ENCODE measurements at regions not wholly inside any gene's neighbourhood (a gene's known extent, or its start where the extent isn't known, plus 50 kb on each side); places are given as distances from the start of the nearest gene placed in this dataset.
A peak's percentile ranks its signal among the peaks of the same experiment; 100 is the strongest.

GRCh38 chr2:21422724-21423522 is 299.2 kb downstream of the TDRD15 start (continued):
- TF ChIP-seq NFIB (CRISPR knock-in tag; IDR thresholded peaks at IDR 0.05; ENCODE audit: borderline replicate concordance) (no peak), PRDM10 (CRISPR knock-in tag; IDR thresholded peaks at IDR 0.05; ENCODE audit: low read depth) (no peak), ZNF256 (CRISPR knock-in tag; conservative IDR thresholded peaks at IDR 0.05) (no peak), HOXA5 (CRISPR knock-in tag; IDR thresholded peaks at IDR 0.05) (no peak), MTA3 (CRISPR knock-in tag; IDR thresholded peaks at IDR 0.05) (no peak), CENPX (CRISPR knock-in tag; IDR thresholded peaks at IDR 0.05) (no peak), GMEB2 (CRISPR knock-in tag; IDR thresholded peaks at IDR 0.05; ENCODE audit: low read depth) (no peak), ZNF556 (CRISPR knock-in tag; IDR thresholded peaks at IDR 0.05; ENCODE audit: borderline replicate concordance) (no peak), NR1H2 (CRISPR knock-in tag; IDR thresholded peaks at IDR 0.05; ENCODE audit: borderline replicate concordance, low read depth) (no peak), THAP11 (CRISPR knock-in tag; IDR thresholded peaks at IDR 0.05) (no peak), TEAD2 (CRISPR knock-in tag; IDR thresholded peaks at IDR 0.05) (no peak), ZNF44 (CRISPR knock-in tag; IDR thresholded peaks at IDR 0.05) (no peak), IKZF5 (CRISPR knock-in tag; IDR thresholded peaks at IDR 0.05) (peak; percentile 46; the same call in 1 of the 2 replicates), TRIM22 (IDR thresholded peaks at IDR 0.05) (no peak), NFRKB (IDR thresholded peaks at IDR 0.05) (no peak), ZNF770 (CRISPR knock-in tag; IDR thresholded peaks at IDR 0.05) (no peak), USF2 (IDR thresholded peaks at IDR 0.05; ENCODE audit: low read depth, low read length) (peak; percentile 43), USF2 (CRISPR knock-in tag; IDR thresholded peaks at IDR 0.05; ENCODE audit: borderline replicate concordance) (peak; percentile 61; the same call in 1 of the 2 replicates)

All from HepG2 (cell line).